ENCODE measurements at regions not wholly inside any gene's neighbourhood (a gene's known extent, or its start where the extent isn't known, plus 50 kb on each side); places are given as distances from the start of the nearest gene placed in this dataset.

GRCh38 chrX:85630901-85631300 is 251.4 kb upstream of the POF1B start:
- no peaks in the 10 kb centered on the region for H3K79me2 ChIP-seq (ENCODE audit: insufficient read depth, low read length)
- no peak for TF ChIP-seq CTCF (IDR thresholded peaks at IDR 0.05)
- Mint-ChIP-seq H3K36me3 (no peaks in the 10 kb centered on the region), H3K4me3 (no peak overlapping the region), H3K27ac (no peak overlapping the region), H3K27me3 (ENCODE audit: low read depth in 3 of 3) (peaks cover 0 to 2% (median 0%) of the 10 kb centered on the region in 3 donors), H3K9me3 (peaks cover 0 to 3% (median 0%) of the 10 kb centered on the region in 7 donors), H3K4me1 (no peaks in the 10 kb centered on the region)
- DNase-seq = no peak
- intact Hi-C loops (cut with micrococcal nuclease) = no loop called here
- no peaks in the 10 kb centered on the region for H4K20me1 ChIP-seq (ENCODE audit: insufficient read depth, low read length)
- no peaks in the 10 kb centered on the region for H3K4me1 ChIP-seq (ENCODE audit: control insufficient read depth in 1 of 2, insufficient read depth in 2 of 2, low read length in 2 of 2)
- no peak overlapping the region for H3K4me3 ChIP-seq (replicated peaks in 1 of 3; ENCODE audit: low read depth in 2 of 3, low read length in 3 of 3)
- no peak overlapping the region for H2AFZ ChIP-seq (ENCODE audit: insufficient read depth, low read depth, low read length, poor library complexity, severe bottlenecking)
- H3K9me3 ChIP-seq (replicated peaks in 1 of 2; ENCODE audit: control insufficient read depth in 1 of 2, insufficient read depth in 1 of 2, low read length in 2 of 2) = no peaks in the 10 kb centered on the region
- no peak overlapping the region for H3K9ac ChIP-seq (ENCODE audit: insufficient read depth, low read length, poor library complexity, severe bottlenecking)
- H3K27me3 ChIP-seq (ENCODE audit: control insufficient read depth in 2 of 2, insufficient read depth in 2 of 2, low read length in 2 of 2) = no peaks in the 10 kb centered on the region
- H3K27ac ChIP-seq (ENCODE audit: low read depth in 1 of 2, low read length in 2 of 2) = no peak overlapping the region
- H3K36me3 ChIP-seq (replicated peaks in 1 of 2; ENCODE audit: control insufficient read depth in 1 of 2, insufficient read depth in 2 of 2, low read length in 2 of 2) = no peaks in the 10 kb centered on the region
- no peak overlapping the region for H3K4me2 ChIP-seq (replicated peaks; ENCODE audit: extremely low read depth, low read length, poor library complexity, severe bottlenecking)

GRCh38 chrX:85627363-85627762 is 247.9 kb upstream of the POF1B start:
- DNase-seq = no peak
- no peaks in the 10 kb centered on the region for H3K27me3 Mint-ChIP-seq (ENCODE audit: low read depth in 3 of 3)
- no peaks in the 10 kb centered on the region for H3K79me2 ChIP-seq (ENCODE audit: insufficient read depth, low read length)
- H3K4me2 ChIP-seq (replicated peaks; ENCODE audit: extremely low read depth, low read length, poor library complexity, severe bottlenecking) = no peak overlapping the region
- no peaks in the 10 kb centered on the region for H3K36me3 ChIP-seq (replicated peaks in 1 of 2; ENCODE audit: control insufficient read depth in 1 of 2, insufficient read depth in 2 of 2, low read length in 2 of 2)
- no peak overlapping the region for H3K4me3 Mint-ChIP-seq
- no peaks in the 10 kb centered on the region for H3K4me1 Mint-ChIP-seq
- H3K9me3 ChIP-seq (replicated peaks in 1 of 2; ENCODE audit: control insufficient read depth in 1 of 2, insufficient read depth in 1 of 2, low read length in 2 of 2) = no peaks in the 10 kb centered on the region
- no peaks in the 10 kb centered on the region for H3K27me3 ChIP-seq (ENCODE audit: control insufficient read depth in 2 of 2, insufficient read depth in 2 of 2, low read length in 2 of 2)
- H3K9me3 Mint-ChIP-seq = peaks cover 0 to 3% (median 0%) of the 10 kb centered on the region in 7 donors
- no peak for TF ChIP-seq CTCF (IDR thresholded peaks at IDR 0.05)
- intact Hi-C loops (cut with micrococcal nuclease) = no loop called here
- H3K27ac Mint-ChIP-seq = no peak overlapping the region
- H2AFZ ChIP-seq (ENCODE audit: insufficient read depth, low read depth, low read length, poor library complexity, severe bottlenecking) = no peak overlapping the region
- H3K4me3 ChIP-seq (replicated peaks in 1 of 3; ENCODE audit: low read depth in 2 of 3, low read length in 3 of 3) = no peak overlapping the region
- H3K4me1 ChIP-seq (ENCODE audit: control insufficient read depth in 1 of 2, insufficient read depth in 2 of 2, low read length in 2 of 2) = no peaks in the 10 kb centered on the region
- no peak overlapping the region for H3K9ac ChIP-seq (ENCODE audit: insufficient read depth, low read length, poor library complexity, severe bottlenecking)
- WGBS (ENCODE audit: insufficient coverage) = no CpG with 5 or more reads among the region's 3 CpGs
- H3K27ac ChIP-seq (ENCODE audit: low read depth in 1 of 2, low read length in 2 of 2) = no peak overlapping the region
- H4K20me1 ChIP-seq (ENCODE audit: insufficient read depth, low read length) = no peaks in the 10 kb centered on the region
- H3K36me3 Mint-ChIP-seq = no peaks in the 10 kb centered on the region
